ENCODE measurements at regions not wholly inside any gene's neighbourhood (a gene's known extent, or its start where the extent isn't known, plus 50 kb on each side); places are given as distances from the start of the nearest gene placed in this dataset.

GRCh38 chr15:92819278-92820235 lies 80.6 kb upstream of the CHD2 start:
- DNase-seq (ENCODE audit: low read depth in 1 of 2, low spot score in 1 of 2): no peak
- peak overlapping the region; percentile 24 for H3K4me3 ChIP-seq
- no peaks in the 10 kb centered on the region for H3K36me3 ChIP-seq
- peaks cover 54% of the 10 kb centered on the region for H3K4me1 ChIP-seq (ENCODE audit: low read depth)
- H3K27me3 ChIP-seq: no peaks in the 10 kb centered on the region
- no peak for TF ChIP-seq CTCF (IDR thresholded peaks at IDR 0.05; ENCODE audit: low read depth, low read length)
- H3K27ac ChIP-seq: peak overlapping the region; percentile 94
- H3K9me3 ChIP-seq (ENCODE audit: low read depth): no peaks in the 10 kb centered on the region

GRCh38 chr15:92820236-92821021 lies 79.7 kb upstream of the CHD2 start:
- H3K4me3 ChIP-seq: peak overlapping the region; percentile 24
- H3K27me3 ChIP-seq: no peaks in the 10 kb centered on the region
- DNase-seq (ENCODE audit: low read depth in 1 of 2, low spot score in 1 of 2): peak; percentile 94 to 96
- TF ChIP-seq CTCF (IDR thresholded peaks at IDR 0.05; ENCODE audit: low read depth, low read length): no peak
- no peaks in the 10 kb centered on the region for H3K36me3 ChIP-seq
- H3K4me1 ChIP-seq (ENCODE audit: low read depth): peaks cover 54% of the 10 kb centered on the region
- H3K9me3 ChIP-seq (ENCODE audit: low read depth): no peaks in the 10 kb centered on the region
- peak overlapping the region; percentile 94 for H3K27ac ChIP-seq

- no peak for DNase-seq (ENCODE audit: low read depth in 1 of 2, low spot score in 1 of 2)
- no peaks in the 10 kb centered on the region for H3K36me3 ChIP-seq
These were observed 78.5 kb upstream of the CHD2 start for GRCh38 chr15:92821491-92822116.

GRCh38 chr15:92822216-92823144 lies 77.6 kb upstream of the CHD2 start:
- H3K4me1 ChIP-seq (ENCODE audit: low read depth): peaks cover 56% of the 10 kb centered on the region
- no peaks in the 10 kb centered on the region for H3K27me3 ChIP-seq
- H3K27ac ChIP-seq: peak overlapping the region; percentile 77
- DNase-seq (ENCODE audit: low read depth in 1 of 2, low spot score in 1 of 2): no peak
- TF ChIP-seq CTCF (IDR thresholded peaks at IDR 0.05; ENCODE audit: low read depth, low read length): no peak
- no peaks in the 10 kb centered on the region for H3K9me3 ChIP-seq (ENCODE audit: low read depth)
- H3K36me3 ChIP-seq: no peaks in the 10 kb centered on the region
- no peak overlapping the region for H3K4me3 ChIP-seq

More at GRCh38 chr15:92821491-92822116, 78.5 kb upstream of the CHD2 start:
- Histone ChIP-seq H3K27me3 (no peaks in the 10 kb centered on the region), H3K9me3 (ENCODE audit: low read depth) (no peaks in the 10 kb centered on the region), H3K4me3 (no peak overlapping the region), H3K27ac (peak overlapping the region; percentile 77), H3K4me1 (ENCODE audit: low read depth) (peaks cover 59% of the 10 kb centered on the region)
- no peak for TF ChIP-seq CTCF (IDR thresholded peaks at IDR 0.05; ENCODE audit: low read depth, low read length)

All from cardiac muscle cell (in vitro differentiated cells and primary cell).